WTC11 (cell line): ENCODE measurements at regions not wholly inside any gene's neighbourhood (a gene's known extent, or its start where the extent isn't known, plus 50 kb on each side); places are given as distances from the start of the nearest gene placed in this dataset.

Source experiments
- ATAC-seq: fragments of 200-7000 bp; cut with Tn5 transposase; 2 replicates; pipeline ENCODE4 v1.10.0; 2021; ENCODE audit warnings: mild to moderate bottlenecking, moderate library complexity
- CTCF ChIA-PET: fragments of 300-600 bp; sonication (Branson Sonifier 250); formaldehyde crosslinking; loops from one replicate; lab custom pipeline; 2021; ENCODE audit warnings: antibody characterized with exemption; lab: Charles Lee
- POLR2A ChIA-PET: fragments of 350-600 bp; sonication (Branson Sonifier 250); formaldehyde crosslinking; loops from one replicate; lab custom pipeline; 2021; ENCODE audit warnings: antibody characterized with exemption; lab: Charles Lee
- DNase-seq: peaks from one replicate; pipeline ENCODE4 v3.0.0; 2021; ENCODE audit warnings: low spot score
- H3K27ac Mint-ChIP-seq: 2 replicates; pipeline ENCODE4 v1.8.0; 2021; ENCODE audit warnings: mixed read lengths
- H3K27me3 Mint-ChIP-seq: 2 replicates; pipeline ENCODE4 v1.8.0; 2021; ENCODE audit warnings: low read depth, mild to moderate bottlenecking, moderate library complexity, mixed read lengths
- H3K36me3 Mint-ChIP-seq: 2 replicates; pipeline ENCODE4 v1.8.0; 2021; ENCODE audit warnings: mixed read lengths
- H3K4me1 Mint-ChIP-seq: 2 replicates; pipeline ENCODE4 v1.8.0; 2022; ENCODE audit warnings: mixed read lengths
- H3K4me3 Mint-ChIP-seq: 2 replicates; pipeline ENCODE4 v1.8.0; 2021; ENCODE audit warnings: mild to moderate bottlenecking, moderate library complexity, mixed read lengths
- H3K9me3 Mint-ChIP-seq: 2 replicates; pipeline ENCODE4 v1.8.0; 2021; ENCODE audit warnings: mixed read lengths
- ATF1 ChIP-seq: sonication (generic); formaldehyde crosslinking; IDR thresholded peaks from 2 replicates; pipeline ENCODE4 v1.8.1; 2023; ENCODE audit warnings: mild to moderate bottlenecking, moderate library complexity, missing genetic modification reagents
- CREB1 ChIP-seq: sonication (generic); formaldehyde crosslinking; IDR thresholded peaks from 2 replicates; pipeline ENCODE4 v1.8.0; 2023; ENCODE audit warnings: mild to moderate bottlenecking, missing genetic modification reagents
- ESRRA ChIP-seq: sonication (generic); formaldehyde crosslinking; IDR thresholded peaks from 2 replicates; pipeline ENCODE4 v1.8.1; 2022; ENCODE audit warnings: mild to moderate bottlenecking, missing genetic modification reagents, borderline replicate concordance
- FOXJ3 ChIP-seq: sonication (generic); formaldehyde crosslinking; IDR thresholded peaks from 2 replicates; pipeline ENCODE4 v1.9.0; 2021; ENCODE audit warnings: missing genetic modification reagents, mild to moderate bottlenecking, borderline replicate concordance
- MXD4 ChIP-seq: fragments of 250-450 bp; sonication (Bioruptor Pico); IDR thresholded peaks from 2 replicates; pipeline ENCODE4 v1.8.0; 2021; ENCODE audit warnings: mild to moderate bottlenecking, moderate library complexity, borderline replicate concordance
- NR1H2 ChIP-seq: sonication (generic); formaldehyde crosslinking; IDR thresholded peaks from 2 replicates; pipeline ENCODE4 v1.9.0; 2021; ENCODE audit warnings: mild to moderate bottlenecking, moderate library complexity, missing genetic modification reagents
- PRRX2 ChIP-seq: fragments of 250-450 bp; sonication (Bioruptor Pico); IDR thresholded peaks from 2 replicates; pipeline ENCODE4 v1.8.0; 2021; ENCODE audit warnings: mild to moderate bottlenecking
- RORB ChIP-seq: fragments of 250-450 bp; sonication (Bioruptor Pico); IDR thresholded peaks from 2 replicates; pipeline ENCODE4 v1.9.0; 2021; ENCODE audit warnings: mild to moderate bottlenecking
- SMAD4 ChIP-seq: sonication (generic); formaldehyde crosslinking; IDR thresholded peaks from 2 replicates; pipeline ENCODE4 v1.8.0; 2022; ENCODE audit warnings: mild to moderate bottlenecking, missing genetic modification reagents
- SP1 ChIP-seq: sonication (generic); formaldehyde crosslinking; conservative IDR thresholded peaks from 2 replicates; pipeline ENCODE4 v1.8.1; 2022; ENCODE audit warnings: missing genetic modification reagents
- ZNF121 ChIP-seq: sonication (generic); formaldehyde crosslinking; IDR thresholded peaks from 2 replicates; pipeline ENCODE4 v1.8.0; 2023; ENCODE audit warnings: missing genetic modification reagents
- ZNF232 ChIP-seq: sonication (generic); formaldehyde crosslinking; IDR thresholded peaks from 2 replicates; pipeline ENCODE4 v1.8.0; 2022; ENCODE audit warnings: mild to moderate bottlenecking, missing genetic modification reagents
- ZNF396 ChIP-seq: fragments of 250-450 bp; sonication (Bioruptor Pico); IDR thresholded peaks from 2 replicates; pipeline ENCODE4 v1.8.0; 2021; ENCODE audit warnings: mild to moderate bottlenecking, moderate library complexity, borderline replicate concordance
- TF ChIP-seq, protein P1 (sequence below): sonication (generic); formaldehyde crosslinking; IDR thresholded peaks from 2 replicates; pipeline ENCODE4 v1.8.0; 2023; ENCODE audit warnings: mild to moderate bottlenecking, missing genetic modification reagents
- TF ChIP-seq, protein P2 (sequence below): sonication (generic); formaldehyde crosslinking; IDR thresholded peaks from 2 replicates; pipeline ENCODE4 v1.8.0; 2022; ENCODE audit warnings: missing genetic modification reagents
- TF ChIP-seq, protein P3 (sequence below): sonication (generic); formaldehyde crosslinking; IDR thresholded peaks from 2 replicates; pipeline ENCODE4 v1.8.1; 2022; ENCODE audit warnings: mild to moderate bottlenecking, moderate library complexity, missing genetic modification reagents
- TF ChIP-seq, protein P4 (sequence below): sonication (generic); formaldehyde crosslinking; IDR thresholded peaks from 2 replicates; pipeline ENCODE4 v1.8.0; 2022; ENCODE audit warnings: mild to moderate bottlenecking, missing genetic modification reagents
- TF ChIP-seq, protein P5 (sequence below): sonication (generic); formaldehyde crosslinking; IDR thresholded peaks from 2 replicates; pipeline ENCODE4 v1.8.1; 2022; ENCODE audit warnings: mild to moderate bottlenecking, missing genetic modification reagents, moderate library complexity, borderline replicate concordance
- TF ChIP-seq, protein P6 (sequence below): sonication (generic); formaldehyde crosslinking; IDR thresholded peaks from 2 replicates; pipeline ENCODE4 v1.8.1; 2022; ENCODE audit warnings: low read depth, missing genetic modification reagents, borderline replicate concordance

DNA sequence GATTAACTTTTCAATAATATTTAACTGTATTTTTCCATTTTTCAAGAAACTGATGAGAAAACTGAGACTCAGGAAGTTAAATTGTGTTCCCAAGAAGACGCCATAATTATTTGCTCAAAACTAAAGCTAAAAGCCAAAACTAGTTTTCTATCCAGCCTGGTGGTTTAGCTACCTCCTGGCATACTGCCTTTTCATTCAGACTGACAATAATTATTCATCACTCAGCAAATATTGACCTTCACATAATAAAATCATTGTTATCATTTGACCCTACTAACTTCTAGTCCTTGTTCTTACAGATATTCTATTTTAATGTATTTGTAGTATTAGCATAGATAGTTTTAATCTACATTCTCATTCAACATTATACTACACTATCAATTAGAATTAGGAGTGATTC, 210.6 kb upstream of the GADL1 start:
- 0 out of 2 replicates have a peak, but pooled peaks cover 3% of the 10 kb centered on the region for H3K27me3 Mint-ChIP-seq
- H3K36me3 Mint-ChIP-seq, result peaks cover 6% of the 10 kb centered on the region
- no peak overlapping the region for H3K4me3 Mint-ChIP-seq
- peaks cover 21% of the 10 kb centered on the region for H3K9me3 Mint-ChIP-seq
- no peak for ATAC-seq
- peaks cover 29% of the 10 kb centered on the region for H3K4me1 Mint-ChIP-seq
- ChIA-PET CTCF (no interaction called here), POLR2A (interaction anchor here (0.6 kb wide), 1 partner anchor 1290 kb away, joined by 3 read pairs; no protein-coding TSS in a partner anchor)
- no peak for DNase-seq
- H3K27ac Mint-ChIP-seq, result no peak overlapping the region
- TF ChIP-seq, protein P1, sequence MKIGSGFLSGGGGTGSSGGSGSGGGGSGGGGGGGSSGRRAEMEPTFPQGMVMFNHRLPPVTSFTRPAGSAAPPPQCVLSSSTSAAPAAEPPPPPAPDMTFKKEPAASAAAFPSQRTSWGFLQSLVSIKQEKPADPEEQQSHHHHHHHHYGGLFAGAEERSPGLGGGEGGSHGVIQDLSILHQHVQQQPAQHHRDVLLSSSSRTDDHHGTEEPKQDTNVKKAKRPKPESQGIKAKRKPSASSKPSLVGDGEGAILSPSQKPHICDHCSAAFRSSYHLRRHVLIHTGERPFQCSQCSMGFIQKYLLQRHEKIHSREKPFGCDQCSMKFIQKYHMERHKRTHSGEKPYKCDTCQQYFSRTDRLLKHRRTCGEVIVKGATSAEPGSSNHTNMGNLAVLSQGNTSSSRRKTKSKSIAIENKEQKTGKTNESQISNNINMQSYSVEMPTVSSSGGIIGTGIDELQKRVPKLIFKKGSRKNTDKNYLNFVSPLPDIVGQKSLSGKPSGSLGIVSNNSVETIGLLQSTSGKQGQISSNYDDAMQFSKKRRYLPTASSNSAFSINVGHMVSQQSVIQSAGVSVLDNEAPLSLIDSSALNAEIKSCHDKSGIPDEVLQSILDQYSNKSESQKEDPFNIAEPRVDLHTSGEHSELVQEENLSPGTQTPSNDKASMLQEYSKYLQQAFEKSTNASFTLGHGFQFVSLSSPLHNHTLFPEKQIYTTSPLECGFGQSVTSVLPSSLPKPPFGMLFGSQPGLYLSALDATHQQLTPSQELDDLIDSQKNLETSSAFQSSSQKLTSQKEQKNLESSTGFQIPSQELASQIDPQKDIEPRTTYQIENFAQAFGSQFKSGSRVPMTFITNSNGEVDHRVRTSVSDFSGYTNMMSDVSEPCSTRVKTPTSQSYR (CRISPR knock-in tag), result no peak
- TF ChIP-seq PRRX2 (CRISPR knock-in tag) (no peak), ZNF396 (no peak), ATF1 (CRISPR knock-in tag) (no peak), RORB (CRISPR knock-in tag) (no peak), FOXJ3 (CRISPR knock-in tag) (no peak), ZNF232 (CRISPR knock-in tag) (no peak), SMAD4 (CRISPR knock-in tag) (no peak), NR1H2 (no peak), ESRRA (CRISPR knock-in tag) (no peak)
- TF ChIP-seq, protein P2, sequence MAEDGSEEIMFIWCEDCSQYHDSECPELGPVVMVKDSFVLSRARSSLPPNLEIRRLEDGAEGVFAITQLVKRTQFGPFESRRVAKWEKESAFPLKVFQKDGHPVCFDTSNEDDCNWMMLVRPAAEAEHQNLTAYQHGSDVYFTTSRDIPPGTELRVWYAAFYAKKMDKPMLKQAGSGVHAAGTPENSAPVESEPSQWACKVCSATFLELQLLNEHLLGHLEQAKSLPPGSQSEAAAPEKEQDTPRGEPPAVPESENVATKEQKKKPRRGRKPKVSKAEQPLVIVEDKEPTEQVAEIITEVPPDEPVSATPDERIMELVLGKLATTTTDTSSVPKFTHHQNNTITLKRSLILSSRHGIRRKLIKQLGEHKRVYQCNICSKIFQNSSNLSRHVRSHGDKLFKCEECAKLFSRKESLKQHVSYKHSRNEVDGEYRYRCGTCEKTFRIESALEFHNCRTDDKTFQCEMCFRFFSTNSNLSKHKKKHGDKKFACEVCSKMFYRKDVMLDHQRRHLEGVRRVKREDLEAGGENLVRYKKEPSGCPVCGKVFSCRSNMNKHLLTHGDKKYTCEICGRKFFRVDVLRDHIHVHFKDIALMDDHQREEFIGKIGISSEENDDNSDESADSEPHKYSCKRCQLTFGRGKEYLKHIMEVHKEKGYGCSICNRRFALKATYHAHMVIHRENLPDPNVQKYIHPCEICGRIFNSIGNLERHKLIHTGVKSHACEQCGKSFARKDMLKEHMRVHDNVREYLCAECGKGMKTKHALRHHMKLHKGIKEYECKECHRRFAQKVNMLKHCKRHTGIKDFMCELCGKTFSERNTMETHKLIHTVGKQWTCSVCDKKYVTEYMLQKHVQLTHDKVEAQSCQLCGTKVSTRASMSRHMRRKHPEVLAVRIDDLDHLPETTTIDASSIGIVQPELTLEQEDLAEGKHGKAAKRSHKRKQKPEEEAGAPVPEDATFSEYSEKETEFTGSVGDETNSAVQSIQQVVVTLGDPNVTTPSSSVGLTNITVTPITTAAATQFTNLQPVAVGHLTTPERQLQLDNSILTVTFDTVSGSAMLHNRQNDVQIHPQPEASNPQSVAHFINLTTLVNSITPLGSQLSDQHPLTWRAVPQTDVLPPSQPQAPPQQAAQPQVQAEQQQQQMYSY (CRISPR knock-in tag), result no peak
- TF ChIP-seq, protein P3, sequence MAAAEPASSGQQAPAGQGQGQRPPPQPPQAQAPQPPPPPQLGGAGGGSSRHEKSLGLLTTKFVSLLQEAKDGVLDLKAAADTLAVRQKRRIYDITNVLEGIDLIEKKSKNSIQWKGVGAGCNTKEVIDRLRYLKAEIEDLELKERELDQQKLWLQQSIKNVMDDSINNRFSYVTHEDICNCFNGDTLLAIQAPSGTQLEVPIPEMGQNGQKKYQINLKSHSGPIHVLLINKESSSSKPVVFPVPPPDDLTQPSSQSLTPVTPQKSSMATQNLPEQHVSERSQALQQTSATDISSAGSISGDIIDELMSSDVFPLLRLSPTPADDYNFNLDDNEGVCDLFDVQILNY (CRISPR knock-in tag), result no peak
- TF ChIP-seq, protein P4, sequence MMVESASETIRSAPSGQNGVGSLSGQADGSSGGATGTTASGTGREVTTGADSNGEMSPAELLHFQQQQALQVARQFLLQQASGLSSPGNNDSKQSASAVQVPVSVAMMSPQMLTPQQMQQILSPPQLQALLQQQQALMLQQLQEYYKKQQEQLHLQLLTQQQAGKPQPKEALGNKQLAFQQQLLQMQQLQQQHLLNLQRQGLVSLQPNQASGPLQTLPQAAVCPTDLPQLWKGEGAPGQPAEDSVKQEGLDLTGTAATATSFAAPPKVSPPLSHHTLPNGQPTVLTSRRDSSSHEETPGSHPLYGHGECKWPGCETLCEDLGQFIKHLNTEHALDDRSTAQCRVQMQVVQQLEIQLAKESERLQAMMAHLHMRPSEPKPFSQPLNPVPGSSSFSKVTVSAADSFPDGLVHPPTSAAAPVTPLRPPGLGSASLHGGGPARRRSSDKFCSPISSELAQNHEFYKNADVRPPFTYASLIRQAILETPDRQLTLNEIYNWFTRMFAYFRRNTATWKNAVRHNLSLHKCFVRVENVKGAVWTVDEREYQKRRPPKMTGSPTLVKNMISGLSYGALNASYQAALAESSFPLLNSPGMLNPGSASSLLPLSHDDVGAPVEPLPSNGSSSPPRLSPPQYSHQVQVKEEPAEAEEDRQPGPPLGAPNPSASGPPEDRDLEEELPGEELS (CRISPR knock-in tag), result no peak
- TF ChIP-seq, protein P5, sequence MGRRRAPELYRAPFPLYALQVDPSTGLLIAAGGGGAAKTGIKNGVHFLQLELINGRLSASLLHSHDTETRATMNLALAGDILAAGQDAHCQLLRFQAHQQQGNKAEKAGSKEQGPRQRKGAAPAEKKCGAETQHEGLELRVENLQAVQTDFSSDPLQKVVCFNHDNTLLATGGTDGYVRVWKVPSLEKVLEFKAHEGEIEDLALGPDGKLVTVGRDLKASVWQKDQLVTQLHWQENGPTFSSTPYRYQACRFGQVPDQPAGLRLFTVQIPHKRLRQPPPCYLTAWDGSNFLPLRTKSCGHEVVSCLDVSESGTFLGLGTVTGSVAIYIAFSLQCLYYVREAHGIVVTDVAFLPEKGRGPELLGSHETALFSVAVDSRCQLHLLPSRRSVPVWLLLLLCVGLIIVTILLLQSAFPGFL (CRISPR knock-in tag), result no peak

DNA sequence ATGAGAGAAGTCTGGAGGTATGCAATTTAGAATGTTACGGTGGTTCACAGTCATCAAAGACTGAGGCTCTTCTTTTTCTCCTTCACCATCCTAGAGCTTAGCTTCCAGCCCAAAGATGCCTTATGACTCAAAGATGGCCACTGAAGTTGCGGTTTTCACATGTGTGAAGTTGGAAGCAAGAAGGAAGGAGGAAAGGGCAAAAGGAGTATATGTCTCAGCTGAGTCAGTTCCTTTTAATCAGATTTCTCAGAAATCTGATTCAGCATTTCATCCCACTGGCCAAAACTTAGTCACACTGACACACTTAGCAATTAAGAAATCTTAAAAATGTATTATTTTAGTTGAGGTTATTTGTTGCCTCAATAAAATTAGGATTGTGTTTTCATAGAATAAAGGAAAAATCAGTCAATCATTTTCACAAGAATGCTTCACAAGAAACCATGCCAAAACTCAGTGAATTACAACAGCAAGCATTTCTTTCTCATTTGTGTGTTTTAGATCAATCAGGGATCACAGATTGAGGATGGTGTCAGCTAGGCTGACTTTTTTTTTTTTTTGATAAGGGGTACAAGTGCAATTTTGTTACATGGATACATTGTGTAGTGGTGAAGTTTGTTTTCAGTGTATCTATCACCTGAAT, 211.1 kb upstream of the GADL1 start:
- DNase-seq, result no peak
- Mint-ChIP-seq H3K4me1 (peaks cover 29% of the 10 kb centered on the region), H3K4me3 (no peak overlapping the region), H3K27ac (no peak overlapping the region), H3K27me3 (0 out of 2 replicates have a peak, but pooled peaks cover 3% of the 10 kb centered on the region), H3K36me3 (peaks cover 6% of the 10 kb centered on the region)
- no peak for ATAC-seq
- CTCF ChIA-PET, result no interaction called here
- POLR2A ChIA-PET, result interaction anchor here (0.6 kb wide), 1 partner anchor 1290 kb away, joined by 3 read pairs; no protein-coding TSS in a partner anchor
- TF ChIP-seq, protein P6, sequence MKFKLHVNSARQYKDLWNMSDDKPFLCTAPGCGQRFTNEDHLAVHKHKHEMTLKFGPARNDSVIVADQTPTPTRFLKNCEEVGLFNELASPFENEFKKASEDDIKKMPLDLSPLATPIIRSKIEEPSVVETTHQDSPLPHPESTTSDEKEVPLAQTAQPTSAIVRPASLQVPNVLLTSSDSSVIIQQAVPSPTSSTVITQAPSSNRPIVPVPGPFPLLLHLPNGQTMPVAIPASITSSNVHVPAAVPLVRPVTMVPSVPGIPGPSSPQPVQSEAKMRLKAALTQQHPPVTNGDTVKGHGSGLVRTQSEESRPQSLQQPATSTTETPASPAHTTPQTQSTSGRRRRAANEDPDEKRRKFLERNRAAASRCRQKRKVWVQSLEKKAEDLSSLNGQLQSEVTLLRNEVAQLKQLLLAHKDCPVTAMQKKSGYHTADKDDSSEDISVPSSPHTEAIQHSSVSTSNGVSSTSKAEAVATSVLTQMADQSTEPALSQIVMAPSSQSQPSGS (CRISPR knock-in tag), result no peak
- TF ChIP-seq SP1, result no peak
- TF ChIP-seq MXD4, result no peak
- no peak for TF ChIP-seq CREB1
- no peak for TF ChIP-seq ZNF121
- TF ChIP-seq, all 79 proteins: peak for 0
- peaks cover 21% of the 10 kb centered on the region for H3K9me3 Mint-ChIP-seq
